DMS53 treated with DMSO at 0.1 percent for 48 hours (cell line): ENCODE measurements at regions not wholly inside any gene's neighbourhood (a gene's known extent, or its start where the extent isn't known, plus 50 kb on each side); places are given as distances from the start of the nearest gene placed in this dataset.
"Not testable (repeated sequence)": the region's sequence is repeated elsewhere in the genome, so short reads cannot be mapped to it uniquely, and the experiment has no call there.

Experiments
- DNase-seq: peaks from one replicate; lab custom pipeline; 2025; ENCODE audit not compliant: unreplicated experiment; lab: John Stamatoyannopoulos, UW

DNA sequence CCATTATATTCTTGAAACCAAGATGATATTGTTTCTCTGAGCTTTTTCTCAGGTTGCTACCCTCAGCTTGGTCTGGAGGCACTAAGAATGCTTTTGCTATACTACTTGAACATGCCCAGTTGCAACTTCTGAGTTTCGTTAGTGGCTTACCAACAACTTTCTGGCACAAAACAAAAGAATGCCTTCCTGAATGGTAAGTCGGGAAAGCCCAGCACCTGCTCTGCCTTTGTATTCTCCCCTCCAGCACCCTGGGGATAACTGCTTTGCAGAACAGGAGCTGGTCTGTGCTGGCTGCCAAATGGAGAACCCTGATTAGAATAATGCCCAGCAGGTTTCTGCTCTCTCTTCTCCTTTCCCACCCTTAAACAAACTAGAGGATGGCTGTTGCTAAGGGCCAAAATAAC is 149.3 kb downstream of the TGFB2 start:
- no peak for DNase-seq

DNA sequence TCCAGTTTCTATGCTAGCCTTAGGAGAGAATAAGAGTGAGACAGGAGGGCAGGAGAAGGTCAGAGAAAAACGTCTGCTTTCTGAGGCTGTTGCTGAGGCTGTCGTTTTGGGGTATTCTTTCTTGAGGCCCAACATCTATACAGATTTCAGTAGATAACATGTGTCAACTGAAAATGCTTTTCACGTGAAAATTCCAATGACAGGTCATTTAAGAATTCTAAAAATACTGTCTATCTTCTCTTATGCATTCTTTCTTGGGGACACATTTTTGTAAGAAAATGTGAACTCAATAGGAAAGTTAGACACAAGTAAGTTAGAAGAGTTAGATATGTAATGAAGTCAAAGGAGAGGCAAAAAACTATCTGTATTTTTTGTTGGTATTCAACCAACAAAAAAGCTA is 150.8 kb downstream of the TGFB2 start:
- no peak for DNase-seq

DNA sequence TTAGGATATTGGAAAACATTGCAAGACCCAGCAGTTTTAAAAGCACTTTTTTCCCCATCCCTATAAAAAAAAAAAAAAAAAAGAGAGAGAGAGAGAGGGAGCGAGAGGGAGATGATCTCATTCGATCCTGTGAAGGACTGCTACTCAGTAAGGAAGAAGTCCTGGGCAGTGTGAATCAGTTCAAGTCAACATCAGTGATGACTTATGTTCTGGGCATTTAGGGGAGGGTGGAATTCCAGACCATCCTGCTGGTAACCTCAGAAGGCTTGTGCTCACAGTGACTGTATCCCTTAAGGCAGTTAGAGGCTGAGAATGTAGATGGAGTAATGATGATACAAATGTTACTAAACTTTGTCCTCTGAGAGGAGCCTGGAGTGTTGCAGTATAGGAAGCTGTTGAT is 151.4 kb downstream of the TGFB2 start:
- peak; percentile 27 for DNase-seq

DNA sequence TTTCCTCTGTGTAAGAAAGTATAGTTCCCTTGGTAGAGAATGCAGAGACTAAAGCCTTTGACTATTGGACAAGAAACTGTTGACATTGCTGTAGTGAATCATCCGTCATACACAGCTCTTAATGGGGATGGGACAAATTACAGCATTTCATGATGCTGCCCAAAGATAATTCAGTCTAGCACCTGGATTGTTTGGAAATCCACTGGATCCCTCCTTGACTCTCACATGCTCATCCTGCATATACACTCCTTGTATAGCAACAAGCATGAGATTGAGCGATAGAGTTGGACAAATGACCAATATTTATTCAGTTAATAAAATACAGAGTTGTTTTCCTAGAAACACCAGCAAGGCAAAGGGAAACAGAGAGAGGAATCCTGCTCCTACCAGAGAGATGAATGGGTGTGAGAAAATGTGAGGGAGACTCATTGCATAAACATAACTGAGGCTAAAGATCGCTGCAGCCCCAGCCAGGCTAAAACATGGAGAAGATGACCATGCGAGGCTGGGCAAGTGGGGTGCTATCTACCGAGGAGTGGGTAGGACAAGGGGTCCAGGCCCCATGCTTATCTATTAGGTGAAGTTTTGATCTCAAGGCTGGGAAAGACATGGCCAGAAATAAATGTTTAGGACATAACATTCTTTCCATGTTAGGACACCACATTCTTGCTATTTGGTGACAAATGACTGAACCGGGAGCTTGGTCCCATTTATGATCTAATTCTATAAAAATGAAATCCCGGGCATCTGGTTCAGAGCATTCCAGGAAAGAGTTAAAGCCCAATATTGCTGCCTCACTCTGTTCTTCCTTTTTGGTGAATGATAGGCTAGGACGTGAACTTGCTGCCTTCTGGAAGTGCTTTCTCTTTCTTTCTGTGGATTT is 153.2 kb downstream of the TGFB2 start:
- DNase-seq: peak; percentile 15

DNA sequence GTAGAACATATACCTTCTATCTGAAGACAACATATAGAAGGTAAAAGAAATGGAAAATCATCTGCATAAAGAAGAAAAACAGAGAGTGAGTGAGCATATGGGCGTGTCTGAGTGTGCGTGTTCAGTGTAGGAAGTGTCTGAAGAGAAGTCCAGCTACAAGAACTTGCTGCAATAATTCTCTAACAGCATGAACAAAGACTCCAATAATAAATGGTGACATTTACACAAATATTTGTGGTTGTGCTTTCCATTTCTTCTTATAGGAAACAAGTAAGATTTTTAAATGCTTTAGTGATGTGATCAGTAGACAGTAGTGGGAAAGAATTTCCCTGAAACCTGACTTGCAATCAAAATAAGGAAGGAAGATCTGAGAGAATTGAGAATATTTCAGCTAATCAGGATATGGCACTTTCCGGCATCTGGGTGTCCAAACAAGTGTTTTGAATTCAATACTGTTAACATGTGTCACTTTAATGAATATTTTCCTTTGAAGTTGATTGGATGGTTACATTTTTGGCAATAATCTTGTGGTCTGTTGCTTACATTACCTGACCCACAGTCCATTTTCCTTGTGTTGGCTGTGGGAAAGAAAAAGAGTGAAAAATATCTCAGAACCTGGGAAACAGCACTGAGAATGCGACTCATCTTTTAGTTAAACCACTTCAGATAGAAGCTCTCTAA is 154.0 kb downstream of the TGFB2 start:
- DNase-seq: no peak

DNA sequence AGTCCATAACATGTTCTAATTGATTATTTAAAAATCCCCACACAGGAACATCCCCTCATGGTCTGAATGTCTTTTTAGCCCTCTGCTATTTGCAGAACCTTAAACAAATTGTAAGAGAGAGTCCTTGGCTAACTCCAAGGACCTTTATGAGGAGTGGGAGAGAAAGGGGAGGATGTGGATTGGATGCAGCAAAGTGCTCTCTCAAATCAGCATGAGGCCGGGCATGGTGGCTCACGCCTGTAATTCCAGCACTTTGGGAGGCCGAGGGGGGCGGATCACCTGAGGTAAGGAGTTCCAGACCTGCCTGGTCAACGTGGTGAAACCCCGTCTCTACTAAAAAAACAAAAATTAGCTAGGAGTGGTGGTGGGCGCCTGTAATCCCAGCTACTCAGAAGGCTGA is 154.8 kb downstream of the TGFB2 start:
- no peak for DNase-seq

DNA sequence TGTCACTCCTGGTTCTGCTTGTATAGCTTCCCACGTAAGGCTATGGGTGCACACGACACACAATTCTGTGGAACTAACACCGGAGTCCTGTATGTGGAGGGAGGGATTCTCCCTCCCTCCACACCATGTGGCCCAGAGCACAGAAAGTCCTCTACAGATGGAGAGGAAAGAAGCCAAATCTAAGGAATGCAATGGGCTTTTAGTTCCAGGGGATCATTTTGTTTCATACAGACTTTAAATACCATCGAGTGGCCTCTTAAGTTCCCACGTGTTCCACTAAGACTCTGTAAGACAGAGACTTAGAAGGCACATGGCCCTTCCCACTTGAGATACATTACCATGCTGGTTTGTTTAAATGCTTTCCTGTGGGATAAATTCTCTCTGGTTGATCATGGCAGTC is 156.0 kb downstream of the TGFB2 start:
- no peak for DNase-seq

DNA sequence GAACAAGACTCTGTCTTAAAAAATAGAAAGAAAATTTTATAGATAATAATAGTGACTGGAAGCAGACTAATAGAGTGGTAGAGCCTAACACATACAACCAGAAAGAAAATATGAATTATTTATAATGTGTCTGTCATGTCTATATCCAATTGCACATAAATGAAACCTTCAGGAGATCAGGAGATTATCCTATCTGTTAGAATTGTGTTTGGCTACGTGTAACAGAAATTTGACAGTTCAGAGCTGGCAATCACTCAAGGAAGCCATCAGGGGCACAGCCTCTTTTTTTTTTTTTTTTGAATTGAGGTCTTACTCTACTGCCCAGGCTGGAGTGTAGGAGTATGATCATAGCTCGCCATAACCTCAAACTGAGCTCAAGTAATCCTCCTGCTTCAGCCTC is 157.2 kb downstream of the TGFB2 start:
- DNase-seq: no peak

DNA sequence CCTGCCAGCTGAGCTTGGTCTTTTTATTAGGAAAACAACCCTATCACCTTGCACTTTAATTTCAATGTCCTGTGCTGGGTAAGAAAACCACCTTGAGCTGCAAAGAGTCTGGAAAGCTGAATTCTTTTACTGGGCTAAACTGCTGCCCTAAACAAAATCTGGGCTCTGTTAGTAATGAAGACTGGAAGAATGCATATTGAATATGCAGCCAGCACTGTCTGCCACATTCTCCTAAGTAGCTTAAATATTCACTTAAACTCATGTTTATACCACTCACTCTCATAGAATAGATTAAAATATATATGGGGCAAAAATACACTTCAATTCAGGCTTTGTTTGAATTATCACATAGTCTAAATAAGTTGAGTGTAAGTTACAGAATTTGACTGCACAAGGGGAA is 158.0 kb downstream of the TGFB2 start:
- DNase-seq: no peak

DNA sequence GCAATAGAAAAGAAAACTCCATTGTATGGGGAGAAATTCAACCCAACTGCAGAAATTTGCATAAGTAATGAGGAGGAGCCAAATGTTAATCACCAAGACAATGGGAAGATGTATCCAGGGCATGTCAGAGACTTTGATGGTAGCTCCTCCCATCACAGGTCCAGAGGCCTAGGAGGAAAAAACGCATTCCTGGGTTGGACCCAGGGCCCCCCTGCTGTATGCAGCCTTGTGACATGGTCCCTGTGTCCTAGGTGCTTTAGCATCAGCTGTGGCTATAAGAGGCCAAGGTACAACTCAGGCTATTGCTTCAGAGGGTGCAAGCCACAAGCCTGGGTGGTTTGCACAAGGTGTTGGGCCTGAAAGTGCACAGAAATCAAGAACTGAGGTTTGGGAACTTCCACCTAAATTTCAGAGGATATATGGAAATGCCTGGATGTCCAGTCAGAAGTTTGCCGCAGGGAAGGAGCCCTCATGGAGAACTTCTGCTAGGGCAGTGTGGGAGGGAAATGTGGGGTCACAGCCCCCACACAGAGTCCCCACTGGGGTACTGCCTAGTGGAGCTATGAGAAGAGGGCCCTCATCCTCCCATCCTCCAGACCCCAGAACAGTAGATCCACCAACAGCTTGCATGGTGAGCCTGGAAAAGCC is 162.3 kb downstream of the TGFB2 start:
- no peak for DNase-seq

DNA sequence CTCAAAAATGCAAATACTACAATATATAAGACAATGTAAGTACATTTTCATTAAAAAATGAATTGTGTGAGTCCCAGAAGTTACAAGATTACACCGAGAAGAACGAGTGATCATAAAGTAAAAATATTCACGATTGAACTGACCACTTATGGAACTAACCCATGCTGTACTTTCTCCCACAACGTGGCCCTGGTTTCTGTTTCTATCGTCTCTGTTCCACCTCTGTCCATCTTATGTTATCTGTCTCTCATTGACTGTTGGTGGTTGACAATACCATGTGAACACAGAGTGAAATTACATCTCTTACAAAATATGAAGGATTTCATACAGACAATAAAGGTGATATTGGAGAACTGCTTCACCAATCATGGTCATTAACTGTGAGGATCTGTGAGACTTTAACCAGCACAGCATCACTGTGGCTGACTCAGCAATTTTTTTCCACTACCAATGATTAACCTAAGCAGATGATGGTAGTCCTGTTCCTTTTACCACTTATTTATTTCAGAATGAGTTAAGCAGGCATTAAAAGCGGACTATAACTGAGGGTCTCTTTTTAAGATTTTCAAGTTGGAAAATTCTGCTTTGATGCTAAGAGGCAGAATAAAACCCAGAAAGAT is 165.1 kb downstream of the TGFB2 start:
- no peak for DNase-seq

DNA sequence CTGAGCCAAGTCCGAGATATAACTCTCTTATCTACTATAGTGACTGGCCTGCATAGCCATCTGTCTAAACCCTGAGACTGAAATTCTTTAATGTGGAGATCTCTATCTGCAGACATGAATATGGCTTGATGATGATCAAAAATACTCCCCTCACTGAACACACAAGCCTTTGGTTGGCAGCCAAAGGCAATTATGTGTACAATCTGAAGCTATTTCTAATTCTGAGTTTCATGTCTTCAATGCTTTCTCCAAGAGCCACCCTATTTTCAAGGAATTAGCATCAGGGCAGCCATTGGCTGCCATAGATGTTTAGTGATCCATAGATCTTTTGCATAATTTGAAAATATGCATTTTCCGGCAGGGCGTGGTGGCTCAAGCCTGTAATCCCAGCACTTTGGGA is 168.2 kb downstream of the TGFB2 start:
- DNase-seq: no peak

DNA sequence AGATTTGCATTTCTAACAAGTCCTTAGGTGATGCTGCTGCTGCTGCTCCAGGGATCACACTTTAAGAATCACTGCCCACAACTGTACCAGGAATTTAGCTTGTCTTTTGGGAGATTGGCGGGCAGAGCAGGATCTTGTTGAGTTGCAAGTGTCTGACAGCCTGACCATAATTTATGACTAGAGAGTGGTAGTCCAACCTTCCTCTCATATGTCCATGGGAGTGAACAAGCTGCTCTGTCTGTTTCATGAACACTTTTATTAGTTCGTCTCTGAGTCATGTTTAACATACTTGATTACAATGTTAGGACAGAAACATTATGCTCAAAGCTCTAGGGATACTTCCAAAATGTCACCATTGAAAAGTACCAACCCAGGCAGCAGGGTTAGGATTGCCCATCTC is 169.6 kb downstream of the TGFB2 start:
- no peak for DNase-seq

DNA sequence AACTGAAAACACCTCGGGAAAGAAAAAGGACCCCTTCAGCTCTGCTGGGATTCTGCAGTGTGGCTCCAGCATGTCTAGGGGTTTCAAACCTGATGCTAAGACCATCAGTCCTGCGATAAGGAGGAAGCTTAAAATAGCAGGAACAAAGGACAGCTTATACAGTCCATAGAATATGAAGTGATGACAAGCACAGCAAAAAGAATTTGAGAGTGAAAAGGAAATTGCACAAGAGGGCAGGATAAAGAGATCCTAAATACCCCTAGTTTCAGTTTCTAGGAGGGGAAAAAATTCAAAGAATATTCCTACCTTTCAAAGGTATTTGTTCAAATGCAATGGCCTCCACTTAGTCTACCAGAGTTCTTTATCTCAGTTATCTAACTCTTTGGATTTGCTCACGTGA is 171.4 kb downstream of the TGFB2 start:
- no peak for DNase-seq

DNA sequence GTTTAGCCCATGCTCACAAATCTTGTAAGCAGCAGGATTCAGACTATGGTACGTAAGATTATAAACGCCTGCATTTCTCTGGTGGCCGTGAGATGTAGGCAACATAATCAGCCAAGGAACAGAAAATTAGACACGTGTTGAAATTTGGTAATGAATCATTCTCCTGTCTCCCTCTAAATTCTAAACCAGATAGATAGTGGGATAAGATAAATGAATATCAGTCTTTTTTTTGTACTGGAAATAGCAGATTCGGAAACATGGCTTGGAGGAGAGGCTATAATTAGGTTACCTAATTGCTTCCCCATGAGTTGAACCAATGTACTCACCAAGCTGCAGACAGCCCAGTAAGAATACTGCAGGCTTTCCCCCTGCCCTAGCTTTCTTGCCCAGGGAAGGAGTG is 172.3 kb downstream of the TGFB2 start:
- DNase-seq: no peak

DNA sequence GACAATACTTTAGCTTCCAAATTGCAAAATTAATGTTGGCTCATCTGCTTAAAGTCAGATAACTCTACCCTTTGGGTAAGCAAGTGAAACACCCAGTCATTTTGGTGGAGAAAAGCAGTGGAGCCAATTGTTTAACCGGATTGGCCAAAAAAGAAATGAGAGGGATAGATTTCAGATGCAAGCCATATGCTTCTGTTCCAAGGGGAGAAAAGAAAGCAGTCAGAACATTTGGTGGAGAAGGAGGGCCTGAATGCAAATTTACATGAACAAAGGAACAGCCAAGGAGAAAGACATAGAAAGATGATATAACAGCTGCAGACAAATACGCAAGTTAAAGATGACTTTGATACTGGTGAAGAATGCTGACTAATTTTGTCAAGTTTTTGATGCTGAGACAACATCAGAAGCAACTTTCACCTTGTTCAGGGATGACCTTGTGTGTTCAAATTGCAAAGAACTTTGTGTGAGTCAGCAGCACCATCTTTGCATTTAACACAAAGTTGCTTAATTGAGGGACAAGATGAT is 173.1 kb downstream of the TGFB2 start:
- DNase-seq: no peak

DNA sequence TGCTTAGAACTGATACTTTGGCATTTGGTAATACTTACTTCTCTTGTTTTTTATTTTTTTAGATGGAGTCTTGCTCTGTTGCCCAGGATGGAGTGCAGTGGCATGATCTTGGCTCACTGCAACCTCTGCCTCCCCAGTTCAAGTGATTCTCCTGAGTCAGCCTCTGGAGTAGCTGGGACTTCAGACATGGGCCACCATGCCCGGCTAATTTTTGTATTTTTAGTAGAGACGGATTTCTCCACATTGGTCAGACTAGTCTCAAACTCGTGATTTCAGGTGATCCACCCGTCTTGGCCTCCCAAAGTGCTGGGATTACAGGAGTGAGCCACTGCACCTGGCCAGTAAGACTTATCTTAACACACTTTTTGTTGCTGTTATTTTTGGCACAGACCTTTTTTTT is 175.5 kb downstream of the TGFB2 start:
- DNase-seq: not testable (repeated sequence)

DNA sequence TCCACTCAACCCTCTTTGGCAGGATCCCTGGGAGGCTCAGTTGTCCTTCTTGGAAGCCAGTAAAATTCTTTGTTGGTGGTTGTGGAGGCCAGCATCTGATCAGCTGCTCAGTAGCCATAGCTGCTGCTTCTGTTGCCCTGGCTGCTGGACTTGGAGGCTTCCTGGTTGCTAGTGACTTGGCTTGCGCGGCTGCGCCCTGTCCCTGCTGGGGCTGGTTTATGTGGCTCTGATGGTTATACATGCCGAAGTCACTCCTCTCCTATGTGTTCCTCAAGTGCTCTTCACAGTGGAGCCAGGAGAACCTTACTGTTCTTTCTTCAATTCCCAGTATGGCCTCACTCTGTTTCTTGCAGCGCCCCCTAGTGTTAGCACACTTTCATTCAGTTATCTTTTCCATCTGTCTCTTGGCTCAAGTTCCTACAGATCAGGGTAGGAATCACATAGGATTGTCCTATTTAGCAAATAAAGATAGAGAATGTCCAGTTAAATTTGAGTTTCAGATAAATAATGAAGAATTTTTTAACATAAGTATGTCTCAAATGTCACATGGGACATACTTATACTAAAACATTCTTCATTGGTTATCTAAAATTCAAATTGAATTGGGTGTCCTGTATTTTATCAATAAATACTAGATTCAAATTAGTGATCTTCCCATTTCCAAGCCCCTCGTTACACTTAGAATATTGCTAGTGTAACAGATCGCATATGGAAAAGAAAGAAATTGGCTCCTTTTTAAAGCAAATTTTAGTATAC is 176.5 kb downstream of the TGFB2 start:
- peak; percentile 62 for DNase-seq

DNA sequence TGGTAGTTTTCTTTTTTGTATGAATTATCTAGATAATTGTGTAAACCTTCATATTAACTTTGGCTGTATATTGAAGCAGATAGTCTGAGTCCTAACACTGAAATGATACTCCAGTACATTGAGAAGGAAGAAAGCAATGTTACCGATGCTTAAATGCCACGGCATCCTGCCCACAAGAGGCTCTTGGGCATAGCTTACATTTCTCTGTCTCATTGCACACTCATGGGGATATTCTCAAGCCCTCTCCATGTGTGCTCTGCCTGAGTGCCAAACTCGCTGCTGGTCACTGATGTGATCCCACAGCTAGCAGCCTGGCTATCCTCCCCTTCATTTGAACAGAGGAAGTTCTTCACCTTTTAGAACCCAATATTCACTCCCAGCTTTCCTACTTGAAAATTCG is 179.4 kb downstream of the TGFB2 start:
- no peak for DNase-seq

DNA sequence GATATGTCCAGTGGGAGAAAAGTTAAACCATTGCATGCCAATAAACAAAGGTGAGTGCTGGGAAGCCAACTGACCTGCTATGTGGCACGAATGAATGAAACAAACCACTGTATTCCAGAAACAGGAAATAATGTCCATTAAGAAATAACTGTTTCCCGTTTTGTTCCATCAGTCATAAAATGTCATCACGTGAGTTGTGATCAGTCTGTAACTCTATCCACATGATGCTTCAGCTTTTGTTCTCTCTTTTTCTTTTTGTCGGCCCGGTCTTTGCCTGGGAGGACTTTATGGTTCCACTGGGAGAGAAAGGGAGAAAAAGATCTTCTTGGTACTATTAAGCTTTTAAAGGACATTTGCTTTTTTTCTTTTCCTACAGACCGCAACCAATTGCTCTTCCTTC is 179.9 kb downstream of the TGFB2 start:
- no peak for DNase-seq
